GM18867 (cell line): ENCODE measurements at regions not wholly inside any gene's neighbourhood (a gene's known extent, or its start where the extent isn't known, plus 50 kb on each side); places are given as distances from the start of the nearest gene placed in this dataset.

Experiments
- ATAC-seq: cut with Tn5 transposase; IDR thresholded peaks from one replicate; pipeline ENCODE4 v1.9.1; 2021; ENCODE audit warnings: mild to moderate bottlenecking, moderate library complexity; ENCODE audit not compliant: unreplicated experiment

GRCh38 chr2:226680719-226681118, 118.9 kb downstream of the IRS1 start:
- ATAC-seq, result no peak

- no peak for ATAC-seq
Observed at GRCh38 chr2:226679389-226680065, 120.1 kb downstream of the IRS1 start.

GRCh38 chr2:226678422-226678821, 121.2 kb downstream of the IRS1 start:
- ATAC-seq, result no peak

- no peak for ATAC-seq
Observed at GRCh38 chr2:226677080-226677479, 122.5 kb downstream of the IRS1 start.

GRCh38 chr2:226676618-226677017, 123.0 kb downstream of the IRS1 start:
- ATAC-seq, result no peak

GRCh38 chr2:226674123-226674522, 125.5 kb downstream of the IRS1 start:
- no peak for ATAC-seq

GRCh38 chr2:226673314-226673723, 126.3 kb downstream of the IRS1 start:
- no peak for ATAC-seq

- no peak for ATAC-seq
Observed at GRCh38 chr2:226671141-226671676, 128.4 kb downstream of the IRS1 start.

GRCh38 chr2:226669905-226670304, 129.7 kb downstream of the IRS1 start:
- ATAC-seq, result peak; percentile 73

- no peak for ATAC-seq
Observed at GRCh38 chr2:226669249-226669648, 130.4 kb downstream of the IRS1 start.

- no peak for ATAC-seq
Observed at GRCh38 chr2:226667736-226668135, 131.9 kb downstream of the IRS1 start.

GRCh38 chr2:226665306-226665831, 134.3 kb downstream of the IRS1 start:
- ATAC-seq, result no peak

- ATAC-seq, result no peak
Observed at GRCh38 chr2:226664661-226665060, 135.0 kb downstream of the IRS1 start.

GRCh38 chr2:226664140-226664539, 135.5 kb downstream of the IRS1 start:
- no peak for ATAC-seq

GRCh38 chr2:226661789-226662545, 137.7 kb downstream of the IRS1 start:
- no peak for ATAC-seq

- ATAC-seq, result no peak
Observed at GRCh38 chr2:226660526-226660925, 139.1 kb downstream of the IRS1 start.

GRCh38 chr2:226660124-226660523, 139.5 kb downstream of the IRS1 start:
- ATAC-seq, result no peak

- no peak for ATAC-seq
Observed at GRCh38 chr2:226659410-226659809, 140.2 kb downstream of the IRS1 start.

GRCh38 chr2:226658555-226658954, 141.1 kb downstream of the IRS1 start:
- no peak for ATAC-seq

- no peak for ATAC-seq
Observed at GRCh38 chr2:226657340-226658053, 142.1 kb downstream of the IRS1 start.

- no peak for ATAC-seq
Observed at GRCh38 chr2:226656367-226656766, 143.3 kb downstream of the IRS1 start.
